ENCODE measurements at regions not wholly inside any gene's neighbourhood (a gene's known extent, or its start where the extent isn't known, plus 50 kb on each side); places are given as distances from the start of the nearest gene placed in this dataset.

- H3K4me1 Mint-ChIP-seq (ENCODE audit: low read depth, unreplicated experiment): no peaks in the 10 kb centered on the region
- Histone ChIP-seq H2AFZ (ENCODE audit: low read depth, low read length) (no peak overlapping the region), H3K4me1 (ENCODE audit: insufficient read depth, low read length) (no peaks in the 10 kb centered on the region), H3K4me2 (ENCODE audit: low read length) (no peak overlapping the region), H3K27ac (ENCODE audit: low read depth, low read length) (no peak overlapping the region), H3K4me3 (ENCODE audit: insufficient read depth, low read depth, low read length) (no peak overlapping the region), H3K9ac (ENCODE audit: low read length) (no peak overlapping the region), H3K36me3 (ENCODE audit: insufficient read depth, low read length) (no peaks in the 10 kb centered on the region), H3K27me3 (ENCODE audit: insufficient read depth, low read length) (peaks cover 2% of the 10 kb centered on the region), H4K20me1 (ENCODE audit: insufficient read depth, low read length) (no peaks in the 10 kb centered on the region), H3K9me3 (ENCODE audit: insufficient read depth, low read depth, low read length) (no peaks in the 10 kb centered on the region), H3K79me2 (ENCODE audit: insufficient read depth, low read length) (no peaks in the 10 kb centered on the region)
- no peak overlapping the region for H3K4me3 Mint-ChIP-seq (ENCODE audit: unreplicated experiment)
- H3K36me3 Mint-ChIP-seq (ENCODE audit: low read depth, unreplicated experiment): no peaks in the 10 kb centered on the region
- TF ChIP-seq CTCF (IDR thresholded peaks at IDR 0.05; ENCODE audit: insufficient read depth, low read depth, low read length) (no peak), EZH2 (IDR thresholded peaks at IDR 0.05; ENCODE audit: insufficient read depth, low read length) (no peak)
- peaks cover 4% of the 10 kb centered on the region for H3K9me3 Mint-ChIP-seq (ENCODE audit: unreplicated experiment)
- H3K27me3 Mint-ChIP-seq (ENCODE audit: low read depth, unreplicated experiment): no peaks in the 10 kb centered on the region
- no peak overlapping the region for H3K27ac Mint-ChIP-seq (ENCODE audit: unreplicated experiment)
- FAIRE-seq (no peak), DNase-seq (ENCODE audit: low read depth) (no peak)
Measured at GRCh38 chr20:11980263-11980662, 62.6 kb downstream of the BTBD3 start.

- Histone ChIP-seq H3K27ac (ENCODE audit: low read depth, low read length) (no peak overlapping the region), H3K9me3 (ENCODE audit: insufficient read depth, low read depth, low read length) (no peaks in the 10 kb centered on the region), H3K4me3 (ENCODE audit: insufficient read depth, low read depth, low read length) (no peak overlapping the region), H4K20me1 (ENCODE audit: insufficient read depth, low read length) (no peaks in the 10 kb centered on the region), H3K79me2 (ENCODE audit: insufficient read depth, low read length) (no peaks in the 10 kb centered on the region), H3K9ac (ENCODE audit: low read length) (no peak overlapping the region), H3K36me3 (ENCODE audit: insufficient read depth, low read length) (no peaks in the 10 kb centered on the region), H3K4me2 (ENCODE audit: low read length) (no peak overlapping the region), H3K4me1 (ENCODE audit: insufficient read depth, low read length) (no peaks in the 10 kb centered on the region), H3K27me3 (ENCODE audit: insufficient read depth, low read length) (peaks cover 2% of the 10 kb centered on the region), H2AFZ (ENCODE audit: low read depth, low read length) (no peak overlapping the region)
- FAIRE-seq (no peak), DNase-seq (ENCODE audit: low read depth) (no peak)
- Mint-ChIP-seq H3K4me3 (ENCODE audit: unreplicated experiment) (no peak overlapping the region), H3K27ac (ENCODE audit: unreplicated experiment) (no peak overlapping the region), H3K36me3 (ENCODE audit: low read depth, unreplicated experiment) (no peaks in the 10 kb centered on the region), H3K4me1 (ENCODE audit: low read depth, unreplicated experiment) (no peaks in the 10 kb centered on the region), H3K27me3 (ENCODE audit: low read depth, unreplicated experiment) (no peaks in the 10 kb centered on the region), H3K9me3 (ENCODE audit: unreplicated experiment) (peaks cover 3% of the 10 kb centered on the region)
- no peak for TF ChIP-seq EZH2 (IDR thresholded peaks at IDR 0.05; ENCODE audit: insufficient read depth, low read length)
- TF ChIP-seq CTCF (IDR thresholded peaks at IDR 0.05; ENCODE audit: insufficient read depth, low read depth, low read length): no peak
Measured at GRCh38 chr20:11981366-11981947, 63.8 kb downstream of the BTBD3 start.

- Mint-ChIP-seq H3K4me1 (ENCODE audit: low read depth, unreplicated experiment) (no peaks in the 10 kb centered on the region), H3K4me3 (ENCODE audit: unreplicated experiment) (no peak overlapping the region), H3K36me3 (ENCODE audit: low read depth, unreplicated experiment) (no peaks in the 10 kb centered on the region), H3K9me3 (ENCODE audit: unreplicated experiment) (no peaks in the 10 kb centered on the region), H3K27ac (ENCODE audit: unreplicated experiment) (no peak overlapping the region), H3K27me3 (ENCODE audit: low read depth, unreplicated experiment) (no peaks in the 10 kb centered on the region)
- no peak overlapping the region for H3K4me3 ChIP-seq (ENCODE audit: insufficient read depth, low read depth, low read length)
- H4K20me1 ChIP-seq (ENCODE audit: insufficient read depth, low read length): no peaks in the 10 kb centered on the region
- FAIRE-seq (no peak), DNase-seq (ENCODE audit: low read depth) (no peak)
- no peaks in the 10 kb centered on the region for H3K36me3 ChIP-seq (ENCODE audit: insufficient read depth, low read length)
- H3K27ac ChIP-seq (ENCODE audit: low read depth, low read length): no peak overlapping the region
- H3K9me3 ChIP-seq (ENCODE audit: insufficient read depth, low read depth, low read length): no peaks in the 10 kb centered on the region
- H2AFZ ChIP-seq (ENCODE audit: low read depth, low read length): no peak overlapping the region
- H3K4me2 ChIP-seq (ENCODE audit: low read length): no peak overlapping the region
- no peak overlapping the region for H3K9ac ChIP-seq (ENCODE audit: low read length)
- peaks cover 2% of the 10 kb centered on the region for H3K27me3 ChIP-seq (ENCODE audit: insufficient read depth, low read length)
- no peaks in the 10 kb centered on the region for H3K79me2 ChIP-seq (ENCODE audit: insufficient read depth, low read length)
- H3K4me1 ChIP-seq (ENCODE audit: insufficient read depth, low read length): no peaks in the 10 kb centered on the region
- no peak for TF ChIP-seq CTCF (IDR thresholded peaks at IDR 0.05; ENCODE audit: insufficient read depth, low read depth, low read length)
- no peak for TF ChIP-seq EZH2 (IDR thresholded peaks at IDR 0.05; ENCODE audit: insufficient read depth, low read length)
Measured at GRCh38 chr20:11982289-11982954, 64.7 kb downstream of the BTBD3 start.
